ENCODE measurements at regions not wholly inside any gene's neighbourhood (a gene's known extent, or its start where the extent isn't known, plus 50 kb on each side); places are given as distances from the start of the nearest gene placed in this dataset.

- Mint-ChIP-seq H3K4me3 (no peak overlapping the region), H3K27ac (peak overlapping the region; percentile 27), H3K27me3 (ENCODE audit: low read depth) (peaks cover 5% of the 10 kb centered on the region)
Measured at GRCh38 chr3:72296477-72297111, 511.6 kb upstream of the PROK2 start.

GRCh38 chr3:72295962-72296450, 511.1 kb upstream of the PROK2 start:
- H3K9me3 Mint-ChIP-seq: no peaks in the 10 kb centered on the region
- DNase-seq (ENCODE audit: low spot score in 2 of 2, unreplicated experiment in 2 of 2): no peak
- TF ChIP-seq CTCF (IDR thresholded peaks at IDR 0.05; ENCODE audit: unreplicated experiment): no peak
- no peak overlapping the region for H3K27ac Mint-ChIP-seq
- peaks cover 6% of the 10 kb centered on the region for H3K27me3 Mint-ChIP-seq (ENCODE audit: low read depth)
- peaks cover 33% of the 10 kb centered on the region for H3K4me1 Mint-ChIP-seq
- H3K36me3 Mint-ChIP-seq: no peaks in the 10 kb centered on the region
- no peak overlapping the region for H3K4me3 Mint-ChIP-seq

More at GRCh38 chr3:72296477-72297111, 511.6 kb upstream of the PROK2 start:
- TF ChIP-seq CTCF (IDR thresholded peaks at IDR 0.05; ENCODE audit: unreplicated experiment): no peak
- no peak for DNase-seq (ENCODE audit: low spot score in 2 of 2, unreplicated experiment in 2 of 2)
- H3K4me1 Mint-ChIP-seq: peaks cover 32% of the 10 kb centered on the region
- no peaks in the 10 kb centered on the region for H3K36me3 Mint-ChIP-seq
- H3K9me3 Mint-ChIP-seq: no peaks in the 10 kb centered on the region

GRCh38 chr3:72295276-72295961, 510.5 kb upstream of the PROK2 start:
- H3K27me3 Mint-ChIP-seq (ENCODE audit: low read depth): peaks cover 7% of the 10 kb centered on the region

GRCh38 chr3:72290859-72291638, 506.1 kb upstream of the PROK2 start:
- no peak for TF ChIP-seq CTCF (IDR thresholded peaks at IDR 0.05; ENCODE audit: unreplicated experiment)
- peaks cover 38% of the 10 kb centered on the region for H3K4me1 Mint-ChIP-seq
- H3K27me3 Mint-ChIP-seq (ENCODE audit: low read depth): peaks cover 14% of the 10 kb centered on the region

More at GRCh38 chr3:72295276-72295961, 510.5 kb upstream of the PROK2 start:
- H3K36me3 Mint-ChIP-seq: no peaks in the 10 kb centered on the region
- peaks cover 38% of the 10 kb centered on the region for H3K4me1 Mint-ChIP-seq
- DNase-seq (ENCODE audit: low spot score in 2 of 2, unreplicated experiment in 2 of 2): no peak
- TF ChIP-seq CTCF (IDR thresholded peaks at IDR 0.05; ENCODE audit: unreplicated experiment): no peak
- H3K9me3 Mint-ChIP-seq: no peaks in the 10 kb centered on the region
- no peak overlapping the region for H3K27ac Mint-ChIP-seq
- H3K4me3 Mint-ChIP-seq: no peak overlapping the region

GRCh38 chr3:72289692-72290071, 504.7 kb upstream of the PROK2 start:
- Mint-ChIP-seq H3K27ac (peak overlapping the region; percentile 78), H3K4me1 (peaks cover 42% of the 10 kb centered on the region), H3K36me3 (no peaks in the 10 kb centered on the region), H3K9me3 (no peaks in the 10 kb centered on the region), H3K27me3 (ENCODE audit: low read depth) (peaks cover 21% of the 10 kb centered on the region), H3K4me3 (no peak overlapping the region)
- no peak for TF ChIP-seq CTCF (IDR thresholded peaks at IDR 0.05; ENCODE audit: unreplicated experiment)
- no peak for DNase-seq (ENCODE audit: low spot score in 2 of 2, unreplicated experiment in 2 of 2)

More at GRCh38 chr3:72290859-72291638, 506.1 kb upstream of the PROK2 start:
- no peak overlapping the region for H3K4me3 Mint-ChIP-seq
- H3K36me3 Mint-ChIP-seq: no peaks in the 10 kb centered on the region
- H3K9me3 Mint-ChIP-seq: no peaks in the 10 kb centered on the region
- peak in 1 of 2 experiments; percentile 43 for DNase-seq (ENCODE audit: low spot score in 2 of 2, unreplicated experiment in 2 of 2)
- no peak overlapping the region for H3K27ac Mint-ChIP-seq
